IMR-90 (cell line): ENCODE measurements at regions not wholly inside any gene's neighbourhood (a gene's known extent, or its start where the extent isn't known, plus 50 kb on each side); places are given as distances from the start of the nearest gene placed in this dataset.

ENCODE experiments used
- ATAC-seq: fragments of 200-7000 bp; cut with Tn5 transposase; 2 replicates; pipeline ENCODE4 v1.9.1; 2020; ENCODE audit warnings: low read depth, mild to moderate bottlenecking, moderate library complexity
- BruUV-seq: library from RNA; stranded (reverse); fragments of 400-500 nt; replicated peaks from 2 replicates; lab custom pipeline; 2021; lab: Mats Ljungman, UMichigan
- CTCF ChIA-PET: fragments of 300-600 bp; formaldehyde crosslinking; extraction: SDS; loops from one replicate; lab custom pipeline; 2021; ENCODE audit warnings: antibody characterized with exemption; lab: Yijun Ruan, JAX
- POLR2A ChIA-PET: fragments of 300-600 bp; sonication (Branson Sonifier 250); formaldehyde crosslinking; loops from one replicate; lab custom pipeline; 2022; ENCODE audit warnings: antibody characterized with exemption; ENCODE audit not compliant: unreplicated experiment; lab: Charles Lee
- DNase-seq: peaks from one replicate; pipeline ENCODE4 v3.0.0; 2013
- H2AFZ ChIP-seq: replicated peaks from 2 replicates; pipeline ENCODE3; 2013; ENCODE audit warnings: low read length, mild to moderate bottlenecking; ENCODE audit not compliant: poor library complexity
- H2AK5ac ChIP-seq: 2 replicates; pipeline ENCODE4 v1.6.1; 2013; ENCODE audit warnings: low read depth, low read length, inconsistent platforms
- H2AK9ac ChIP-seq: replicated peaks from 2 replicates; pipeline ENCODE3; 2013; ENCODE audit warnings: mild to moderate bottlenecking, low read depth, low read length, moderate library complexity; ENCODE audit not compliant: poor library complexity
- H2BK120ac ChIP-seq: 2 replicates; pipeline ENCODE4 v1.6.1; 2013; ENCODE audit warnings: low read depth, low read length, inconsistent platforms
- H2BK15ac ChIP-seq: 3 replicates; pipeline ENCODE4 v1.6.1; 2013; ENCODE audit warnings: low read depth, low read length, inconsistent platforms
- H2BK20ac ChIP-seq: 2 replicates; pipeline ENCODE4 v1.6.1; 2013; ENCODE audit warnings: low read depth, mild to moderate bottlenecking, inconsistent platforms, low read length, moderate library complexity
- H2BK5ac ChIP-seq: 2 replicates; pipeline ENCODE4 v1.6.1; 2013; ENCODE audit warnings: mild to moderate bottlenecking, low read depth, low read length, inconsistent platforms; ENCODE audit not compliant: poor library complexity, severe bottlenecking
- H3K14ac ChIP-seq: replicated peaks from 2 replicates; pipeline ENCODE4 v1.6.1; 2013; ENCODE audit warnings: low read depth, low read length, inconsistent platforms
- H3K18ac ChIP-seq: 2 replicates; pipeline ENCODE4 v1.6.1; 2013; ENCODE audit warnings: low read depth, low read length, control low read depth
- H3K23ac ChIP-seq: 2 replicates; pipeline ENCODE4 v1.6.1; 2013; ENCODE audit warnings: low read depth, low read length, inconsistent platforms
- H3K27ac ChIP-seq: 2 replicates; pipeline ENCODE4 v1.5.1; 2013; ENCODE audit warnings: mild to moderate bottlenecking, control low read depth, low read length; ENCODE audit not compliant: insufficient read depth
- H3K27me3 ChIP-seq: 2 replicates; pipeline ENCODE4 v1.6.1; 2013; ENCODE audit warnings: low read length; ENCODE audit not compliant: control insufficient read depth, insufficient read depth
- H3K36me3 ChIP-seq: 2 replicates; pipeline ENCODE4 v1.6.1; 2013; ENCODE audit warnings: low read length, mixed read lengths; ENCODE audit not compliant: control insufficient read depth, insufficient read depth
- H3K4ac ChIP-seq: 2 replicates; pipeline ENCODE4 v1.6.1; 2013; ENCODE audit warnings: low read depth, low read length, inconsistent platforms
- H3K4me1 ChIP-seq: 2 replicates; pipeline ENCODE4 v1.6.1; 2013; ENCODE audit warnings: low read length, mixed read lengths; ENCODE audit not compliant: control insufficient read depth, insufficient read depth
- H3K4me2 ChIP-seq: 2 replicates; pipeline ENCODE4 v1.6.1; 2013; ENCODE audit warnings: low read depth, mild to moderate bottlenecking, control low read depth, low read length, moderate library complexity
- H3K4me3 ChIP-seq: 2 replicates; pipeline ENCODE4 v1.5.1; 2013; ENCODE audit warnings: low read depth, mild to moderate bottlenecking, control low read depth, low read length, moderate library complexity; ENCODE audit not compliant: insufficient read depth
- H3K56ac ChIP-seq: 2 replicates; pipeline ENCODE4 v1.6.1; 2013; ENCODE audit warnings: low read length, inconsistent platforms; ENCODE audit not compliant: insufficient read depth; ENCODE audit errors: extremely low read depth
- H3K79me1 ChIP-seq, 2 experiments: 2 replicates each; pipeline ENCODE4 v1.6.1; 2013; ENCODE audit warnings: low read length in 2 of 2, inconsistent platforms in 1 of 2, low read depth in 1 of 2
- H3K9ac ChIP-seq: 2 replicates; pipeline ENCODE4 v1.6.1; 2013; ENCODE audit warnings: low read depth, low read length, control low read depth
- H3K9me1 ChIP-seq: 2 replicates; pipeline ENCODE4 v1.6.1; 2013; ENCODE audit warnings: low read length, inconsistent platforms; ENCODE audit not compliant: insufficient read depth
- H3K9me3 ChIP-seq: 2 replicates; pipeline ENCODE4 v1.6.1; 2013; ENCODE audit warnings: low read length; ENCODE audit not compliant: control insufficient read depth, insufficient read depth
- H4K20me1 ChIP-seq: 2 replicates; pipeline ENCODE4 v1.6.1; 2013; ENCODE audit warnings: low read length, inconsistent platforms; ENCODE audit not compliant: insufficient read depth
- H4K5ac ChIP-seq: 2 replicates; pipeline ENCODE4 v1.6.1; 2013; ENCODE audit warnings: mild to moderate bottlenecking, low read depth, low read length, control low read depth
- H4K8ac ChIP-seq, 2 experiments: 2 replicates each; pipeline ENCODE4 v1.6.1; 2013; ENCODE audit warnings: low read depth in 2 of 2, low read length in 2 of 2, control low read depth in 1 of 2, inconsistent platforms in 1 of 2
- H4K91ac ChIP-seq: 2 replicates; pipeline ENCODE4 v1.6.1; 2013; ENCODE audit warnings: low read depth, low read length, inconsistent platforms; ENCODE audit not compliant: insufficient read depth
- BHLHE40 ChIP-seq: fragments of 150-350 bp; IDR thresholded peaks from 2 replicates; pipeline ENCODE4 v1.6.1; 2016; ENCODE audit warnings: mild to moderate bottlenecking, low read depth, low read length
- CTCF ChIP-seq: conservative IDR thresholded peaks from 2 replicates; pipeline ENCODE4 v1.5.1; 2012; ENCODE audit warnings: mild to moderate bottlenecking, low read depth, low read length, improper control_type of control experiment
- USF2 ChIP-seq: fragments of 150-350 bp; IDR thresholded peaks from 2 replicates; pipeline ENCODE4 v1.6.1; 2017; ENCODE audit warnings: mild to moderate bottlenecking, antibody characterized with exemption, low read length, low read depth
- WGBS, 2 experiments: methylation state at CpG; one replicate each; pipeline versions ENCODE4 v1.1.5 to v1.1.7; 2013; ENCODE audit warnings: missing lambda C conversion rate in 2 of 2; ENCODE audit not compliant: insufficient read length in 1 of 2; ENCODE audit errors: extremely low coverage in 2 of 2; 5-methylcytosine and 5-hydroxymethylcytosine counted together
- dilution Hi-C: fragments of 300-500 bp; cut with HindIII; formaldehyde crosslinking; loops from one replicate; pipeline ENCODE4 v1.14.3; 2018; ENCODE audit warnings: low sequenced_read_pairs; ENCODE audit not compliant: unreplicated experiment
- in situ Hi-C: fragments of 300-500 bp; cut with MboI; formaldehyde crosslinking; loops from 3 replicates; pipeline ENCODE4 v1.14.3; 2019; ENCODE audit warnings: low sequenced_read_pairs, inconsistent platforms, mixed read lengths
- intact Hi-C: fragments of 100-400 bp; cut with micrococcal nuclease; formaldehyde crosslinking; loops from 2 replicates; pipeline ENCODE4 v1.10.0; 2022

GRCh38 chr9:1668441-1668840, 346.7 kb upstream of the SMARCA2 start:
- WGBS, 2 experiments = no CpG with 5 or more reads among the region's 1 CpG
- Histone ChIP-seq H2AFZ (no peak overlapping the region), H3K4me3 (no peak overlapping the region), H3K14ac (no peak overlapping the region), H4K20me1 (no peaks in the 10 kb centered on the region), H3K4ac (no peak overlapping the region), H4K5ac (no peak overlapping the region), H4K8ac (no peak overlapping the region), H3K18ac (no peak overlapping the region), H3K36me3 (no peaks in the 10 kb centered on the region), H3K4me1 (no peaks in the 10 kb centered on the region), H3K4me2 (no peak overlapping the region), H3K9me3 (peaks cover 13% of the 10 kb centered on the region), H2BK15ac (no peak overlapping the region), H3K9me1 (no peaks in the 10 kb centered on the region), H3K9ac (no peak overlapping the region), H3K27ac (no peak overlapping the region), H2AK9ac (no peak overlapping the region), H3K23ac (no peak overlapping the region), H3K27me3 (no peaks in the 10 kb centered on the region), H2AK5ac (no peak overlapping the region), H2BK5ac (no peak overlapping the region), H2BK120ac (no peak overlapping the region), H3K56ac (no peak overlapping the region), H3K79me1 (no peaks in the 10 kb centered on the region), H4K91ac (no peak overlapping the region), H2BK20ac (no peak overlapping the region)
- ATAC-seq = no peak
- intact Hi-C loops (no loop called here), dilution Hi-C loops (no loop called here), in situ Hi-C loops (no loop called here)
- POLR2A ChIA-PET = no interaction called here
- TF ChIP-seq CTCF (no peak), USF2 (no peak), BHLHE40 (no peak)
- CTCF ChIA-PET = no interaction called here
- no TSS peak for BruUV-seq
- DNase-seq = no peak
